Progenitor cell of endocrine pancreas (in vitro differentiated cells): ENCODE measurements at regions not wholly inside any gene's neighbourhood (a gene's known extent, or its start where the extent isn't known, plus 50 kb on each side); places are given as distances from the start of the nearest gene placed in this dataset.
"Not testable (repeated sequence)": the region's sequence is repeated elsewhere in the genome, so short reads cannot be mapped to it uniquely, and the experiment has no call there.

Source experiments
- DNase-seq: peaks from one replicate; pipeline ENCODE4 v3.0.0; 2021; ENCODE audit warnings: low spot score; ENCODE audit not compliant: unreplicated experiment
- H3K27ac Mint-ChIP-seq: 2 replicates; pipeline ENCODE4 v1.8.0; 2021; ENCODE audit warnings: mild to moderate bottlenecking, moderate library complexity, mixed read lengths
- H3K27me3 Mint-ChIP-seq: 2 replicates; pipeline ENCODE4 v1.8.0; 2021; ENCODE audit warnings: mixed read lengths
- H3K36me3 Mint-ChIP-seq: 2 replicates; pipeline ENCODE4 v1.8.0; 2022; ENCODE audit warnings: mixed read lengths; ENCODE audit not compliant: insufficient read depth
- H3K4me1 Mint-ChIP-seq: 2 replicates; pipeline ENCODE4 v1.8.0; 2021; ENCODE audit warnings: low read depth, mixed read lengths
- H3K4me3 Mint-ChIP-seq: 2 replicates; pipeline ENCODE4 v1.8.0; 2021; ENCODE audit warnings: low read depth, mild to moderate bottlenecking, moderate library complexity, mixed read lengths
- H3K9me3 Mint-ChIP-seq: 2 replicates; pipeline ENCODE4 v1.8.0; 2021; ENCODE audit warnings: low read depth, mixed read lengths
- CTCF ChIP-seq: fragments of 200-600 bp; sonication (generic); IDR thresholded peaks from one replicate; pipeline ENCODE4 v1.5.0; 2021; ENCODE audit warnings: antibody characterized with exemption, mild to moderate bottlenecking; ENCODE audit not compliant: unreplicated experiment

- Mint-ChIP-seq H3K27ac (peak overlapping the region; percentile 45), H3K27me3 (peaks cover 8% of the 10 kb centered on the region), H3K4me1 (peaks cover 20% of the 10 kb centered on the region), H3K4me3 (peak overlapping the region; percentile 60), H3K36me3 (no peaks in the 10 kb centered on the region), H3K9me3 (peaks cover 3% of the 10 kb centered on the region)
- DNase-seq: no peak
- no peak for TF ChIP-seq CTCF
Observed at GRCh38 chr15:96053031-96053780, 277.3 kb upstream of the NR2F2 start.

DNA sequence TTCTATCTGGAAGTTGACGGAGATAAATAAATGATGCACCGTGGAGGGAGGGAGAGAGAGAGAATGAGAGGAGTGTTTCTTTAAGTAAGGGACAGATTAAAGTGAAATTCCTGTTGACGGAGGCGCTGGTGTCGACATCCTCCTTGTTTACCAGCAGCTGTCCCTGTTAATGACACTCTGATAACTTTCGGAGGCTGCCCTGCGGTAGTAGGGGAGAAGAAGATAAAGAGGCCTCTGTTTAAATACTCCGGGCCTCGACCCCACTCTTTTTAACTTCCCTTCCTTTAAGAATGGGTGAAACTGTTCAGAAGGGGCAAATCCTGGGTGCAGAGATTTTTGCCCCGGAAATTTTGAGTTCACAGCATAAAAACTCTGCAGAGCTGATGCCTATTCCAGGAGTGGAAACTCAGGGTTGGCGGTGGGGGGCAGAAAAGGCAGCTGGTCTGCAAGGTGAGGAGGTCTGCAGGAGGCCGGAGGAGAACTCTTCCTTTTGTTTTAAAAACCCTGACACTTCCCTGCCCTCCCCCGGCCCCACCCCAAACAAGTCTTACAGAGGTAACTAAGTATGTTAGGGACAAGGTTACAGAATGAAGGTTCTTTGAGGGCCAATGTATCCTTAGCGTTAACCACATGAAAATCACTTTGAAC is 276.6 kb upstream of the NR2F2 start:
- no peak overlapping the region for H3K27ac Mint-ChIP-seq
- no peak for DNase-seq
- H3K27me3 Mint-ChIP-seq: peaks cover 8% of the 10 kb centered on the region

GRCh38 chr15:96054621-96055020 is 275.9 kb upstream of the NR2F2 start:
- DNase-seq: no peak
- peaks cover 8% of the 10 kb centered on the region for H3K27me3 Mint-ChIP-seq
- no peaks in the 10 kb centered on the region for H3K36me3 Mint-ChIP-seq
- peaks cover 3% of the 10 kb centered on the region for H3K9me3 Mint-ChIP-seq
- peaks cover 18% of the 10 kb centered on the region for H3K4me1 Mint-ChIP-seq
- no peak overlapping the region for H3K4me3 Mint-ChIP-seq
- no peak overlapping the region for H3K27ac Mint-ChIP-seq
- no peak for TF ChIP-seq CTCF

More for the DNA sequence above, 276.6 kb upstream of the NR2F2 start:
- no peaks in the 10 kb centered on the region for H3K36me3 Mint-ChIP-seq
- peaks cover 20% of the 10 kb centered on the region for H3K4me1 Mint-ChIP-seq
- H3K9me3 Mint-ChIP-seq: peaks cover 3% of the 10 kb centered on the region
- TF ChIP-seq CTCF: no peak
- H3K4me3 Mint-ChIP-seq: peak overlapping the region; percentile 49

- Mint-ChIP-seq H3K9me3 (peaks cover 3% of the 10 kb centered on the region), H3K27me3 (peaks cover 7% of the 10 kb centered on the region), H3K27ac (no peak overlapping the region), H3K4me1 (peaks cover 8% of the 10 kb centered on the region), H3K36me3 (no peaks in the 10 kb centered on the region), H3K4me3 (no peak overlapping the region)
- no peak for DNase-seq
- no peak for TF ChIP-seq CTCF
Observed at GRCh38 chr15:96058103-96058851, 272.2 kb upstream of the NR2F2 start.

DNA sequence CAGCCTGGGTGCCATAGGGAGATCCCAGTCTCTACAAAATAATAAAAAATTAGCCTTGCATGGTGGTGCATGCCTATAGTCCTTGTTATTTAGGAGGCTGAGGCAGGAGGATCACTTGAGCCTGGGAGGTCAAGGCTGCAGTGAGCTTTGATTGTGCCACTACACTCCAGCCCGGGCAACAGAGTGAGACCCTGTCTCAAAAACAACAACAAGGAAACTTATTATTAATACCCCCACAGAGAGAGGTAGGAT is 271.7 kb upstream of the NR2F2 start:
- H3K27ac Mint-ChIP-seq, DNase-seq, H3K9me3 Mint-ChIP-seq, H3K27me3 Mint-ChIP-seq, H3K4me3 Mint-ChIP-seq, H3K4me1 Mint-ChIP-seq, H3K36me3 Mint-ChIP-seq: not testable (repeated sequence)

- H3K4me3 Mint-ChIP-seq, H3K27ac Mint-ChIP-seq, H3K9me3 Mint-ChIP-seq, DNase-seq, H3K27me3 Mint-ChIP-seq, H3K4me1 Mint-ChIP-seq, H3K36me3 Mint-ChIP-seq: not testable (repeated sequence)
Observed at GRCh38 chr15:96060591-96060990, 269.9 kb upstream of the NR2F2 start.
